Vagina (tissue), 2 donors: ENCODE measurements at regions not wholly inside any gene's neighbourhood (a gene's known extent, or its start where the extent isn't known, plus 50 kb on each side); places are given as distances from the start of the nearest gene placed in this dataset.

Experiments used
- DNase-seq, 2 donors: peaks; one replicate each; pipeline ENCODE4 v3.0.0-alpha.2; 2017; ENCODE audit errors: extremely low spot score in 2 of 2
- H3K27ac ChIP-seq: fragments of 200-600 bp; sonication (generic); one replicate; pipeline ENCODE4 v1.5.1; 2019
- H3K27me3 ChIP-seq: fragments of 200-600 bp; sonication (generic); one replicate; pipeline ENCODE4 v1.5.1; 2019
- H3K36me3 ChIP-seq, 2 donors: fragments of 200-600 bp; sonication (generic); one replicate each; pipeline ENCODE4 v1.5.1; 2017 to 2019
- H3K4me1 ChIP-seq: fragments of 200-600 bp; sonication (generic); one replicate; pipeline ENCODE4 v1.5.1; 2019
- H3K4me3 ChIP-seq, 2 donors: fragments of 200-600 bp; sonication (generic); 1 replicate in 1 of 2; 2 replicates in 1 of 2; pipeline ENCODE4 v1.5.1; 2016 to 2019
- H3K9me3 ChIP-seq: fragments of 200-600 bp; sonication (generic); one replicate; pipeline ENCODE4 v1.5.1; 2019
- CTCF ChIP-seq, 3 experiments: fragments of 450-650 bp in 2 of 3; fragments of 200-600 bp in 1 of 3; sonication (generic) in 1 of 3; IDR thresholded peaks; one replicate each; pipeline ENCODE4 v1.5.1; 2017 to 2019; ENCODE audit warnings: antibody characterized with exemption in 3 of 3, mild to moderate bottlenecking in 2 of 3, moderate library complexity in 2 of 3
- POLR2A ChIP-seq, 2 donors: fragments of 450-650 bp; IDR thresholded peaks; one replicate each; pipeline ENCODE4 v1.6.1; 2017; ENCODE audit warnings: antibody characterized with exemption in 2 of 2, mild to moderate bottlenecking in 2 of 2, moderate library complexity in 2 of 2
- POLR2AphosphoS5 ChIP-seq, 2 donors: sonication (generic); formaldehyde crosslinking; IDR thresholded peaks; one replicate each; pipeline ENCODE4 v1.9.0; 2017; ENCODE audit warnings: antibody characterized with exemption in 2 of 2, mild to moderate bottlenecking in 2 of 2, low read depth in 1 of 2; ENCODE audit not compliant: insufficient read depth in 1 of 2
- intact Hi-C: fragments of 100-400 bp; cut with DNase I; formaldehyde crosslinking; loops from one replicate; pipeline ENCODE4 v1.15.1; 2023

- TF ChIP-seq POLR2AphosphoS5 (IDR thresholded peaks at IDR 0.05; ENCODE audit: insufficient read depth in 1 of 2, low read depth in 1 of 2) (no peak), POLR2A (IDR thresholded peaks at IDR 0.05) (no peak), CTCF (IDR thresholded peaks at IDR 0.05) (no peak)
- Histone ChIP-seq H3K4me1 (no peaks in the 10 kb centered on the region), H3K4me3 (no peak overlapping the region), H3K27ac (no peak overlapping the region), H3K9me3 (no peaks in the 10 kb centered on the region), H3K27me3 (no peaks in the 10 kb centered on the region), H3K36me3 (no peaks in the 10 kb centered on the region)
- no peak for DNase-seq
- intact Hi-C loops, result no loop called here
Measured at GRCh38 chr4:157908691-157909090, 264.1 kb downstream of the GASK1B start.

DNA sequence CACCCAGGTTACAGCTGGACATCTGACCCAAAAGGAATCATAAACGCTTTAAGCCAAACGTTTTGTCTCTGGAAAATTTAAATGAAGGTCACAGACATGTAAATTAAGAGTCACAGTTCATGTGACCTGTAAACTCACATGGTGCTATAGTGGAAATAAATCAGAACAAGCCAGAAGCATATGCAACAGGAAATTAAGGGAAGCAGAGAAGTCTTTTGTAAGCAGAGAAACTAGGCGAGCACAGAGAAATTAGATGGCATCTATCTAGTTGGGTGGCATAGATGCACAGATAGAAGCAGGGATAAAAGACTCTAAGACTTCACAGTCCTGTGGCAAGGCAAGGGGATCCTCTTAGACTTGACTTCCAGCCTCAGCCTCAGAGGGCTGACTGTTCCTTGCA, 264.8 kb downstream of the GASK1B start:
- no peak for DNase-seq
- TF ChIP-seq POLR2AphosphoS5 (IDR thresholded peaks at IDR 0.05; ENCODE audit: insufficient read depth in 1 of 2, low read depth in 1 of 2) (no peak), POLR2A (IDR thresholded peaks at IDR 0.05) (no peak), CTCF (IDR thresholded peaks at IDR 0.05) (no peak)
- Histone ChIP-seq H3K4me3 (no peak overlapping the region), H3K36me3 (no peaks in the 10 kb centered on the region), H3K9me3 (no peaks in the 10 kb centered on the region), H3K27me3 (no peaks in the 10 kb centered on the region), H3K27ac (no peak overlapping the region), H3K4me1 (no peaks in the 10 kb centered on the region)
- intact Hi-C loops, result no loop called here

DNA sequence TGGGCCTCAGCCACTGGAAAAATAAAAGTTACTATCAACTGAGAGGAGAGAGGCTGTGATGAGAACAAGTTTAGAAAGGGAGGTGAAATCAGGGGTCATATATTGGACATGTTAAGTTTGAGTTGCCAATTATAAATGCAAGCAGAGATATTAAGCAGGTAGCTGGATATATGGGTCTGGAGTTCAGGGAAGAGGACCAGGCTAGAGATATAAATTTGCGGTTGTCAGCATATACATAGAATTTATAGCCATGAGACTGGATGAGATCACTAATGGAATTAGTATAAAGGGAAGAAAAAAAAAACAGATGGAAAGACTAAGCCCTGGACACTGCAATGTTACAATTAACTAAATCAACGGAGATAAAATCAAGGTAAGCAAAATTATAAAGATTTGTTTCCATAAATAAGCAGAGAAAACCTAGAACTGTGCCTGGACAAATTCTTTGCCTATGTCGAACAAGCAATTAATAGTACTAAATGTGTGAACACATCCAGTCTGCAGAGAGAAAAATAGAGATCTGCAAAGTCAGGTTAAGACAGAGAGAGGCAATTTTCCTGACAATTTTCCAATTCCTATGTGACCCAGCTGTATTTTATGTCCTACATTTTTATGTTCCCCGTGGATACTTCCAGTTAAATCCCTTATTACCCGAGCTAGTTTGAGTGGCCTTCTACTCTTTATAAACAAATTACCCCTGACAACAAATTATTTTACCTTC, 265.4 kb downstream of the GASK1B start:
- Histone ChIP-seq H3K27me3 (no peaks in the 10 kb centered on the region), H3K9me3 (no peaks in the 10 kb centered on the region), H3K4me3 (no peak overlapping the region), H3K4me1 (no peaks in the 10 kb centered on the region), H3K27ac (no peak overlapping the region), H3K36me3 (no peaks in the 10 kb centered on the region)
- TF ChIP-seq CTCF (IDR thresholded peaks at IDR 0.05), result no peak
- no peak for TF ChIP-seq POLR2A (IDR thresholded peaks at IDR 0.05)
- no peak for TF ChIP-seq POLR2AphosphoS5 (IDR thresholded peaks at IDR 0.05; ENCODE audit: insufficient read depth in 1 of 2, low read depth in 1 of 2)
- intact Hi-C loops, result no loop called here
- no peak for DNase-seq

DNA sequence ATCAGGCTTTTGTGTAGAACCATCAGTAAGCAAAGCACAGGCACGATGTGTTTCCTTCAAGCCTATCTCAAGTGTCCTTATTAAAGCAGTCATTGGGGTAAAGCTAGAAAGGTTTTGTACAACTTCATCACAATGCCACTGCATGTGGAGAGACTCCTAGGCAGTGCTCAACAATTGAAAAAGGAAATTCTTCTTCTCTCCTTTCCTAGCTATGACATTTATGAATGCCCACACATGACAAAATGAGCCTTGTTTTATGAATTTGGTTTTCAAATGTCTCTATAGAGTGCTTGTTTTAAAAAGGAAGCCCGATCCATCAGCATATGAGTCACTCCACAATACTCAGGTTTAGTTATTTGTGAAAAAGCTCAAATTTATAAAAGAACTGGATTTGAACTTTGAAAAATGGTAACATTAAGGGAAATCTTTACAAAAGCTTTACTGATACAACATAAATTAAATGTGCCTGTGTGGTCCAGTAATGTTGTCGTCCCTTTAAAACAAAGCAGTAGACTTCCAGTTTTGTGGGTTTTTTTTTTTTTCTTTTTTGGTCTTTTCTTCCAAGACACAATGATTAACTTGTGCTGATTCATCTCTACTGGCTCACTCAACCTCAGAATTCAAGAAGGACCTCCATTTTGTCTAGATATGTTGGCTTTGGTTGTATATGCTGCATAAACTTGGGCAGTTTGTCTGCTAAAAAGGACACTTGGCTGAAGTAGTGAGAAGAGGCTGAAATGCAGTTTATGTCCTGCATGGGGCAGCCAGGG, 273.8 kb downstream of the GASK1B start:
- TF ChIP-seq POLR2AphosphoS5 (IDR thresholded peaks at IDR 0.05; ENCODE audit: insufficient read depth in 1 of 2, low read depth in 1 of 2), result no peak
- TF ChIP-seq CTCF (IDR thresholded peaks at IDR 0.05), result no peak
- TF ChIP-seq POLR2A (IDR thresholded peaks at IDR 0.05), result no peak
- H3K4me1 ChIP-seq, result no peaks in the 10 kb centered on the region
- H3K36me3 ChIP-seq, result no peaks in the 10 kb centered on the region
- H3K4me3 ChIP-seq, result no peak overlapping the region
- H3K9me3 ChIP-seq, result no peaks in the 10 kb centered on the region
- no peaks in the 10 kb centered on the region for H3K27me3 ChIP-seq
- H3K27ac ChIP-seq, result no peak overlapping the region
- intact Hi-C loops, result no loop called here
- DNase-seq, result no peak

DNA sequence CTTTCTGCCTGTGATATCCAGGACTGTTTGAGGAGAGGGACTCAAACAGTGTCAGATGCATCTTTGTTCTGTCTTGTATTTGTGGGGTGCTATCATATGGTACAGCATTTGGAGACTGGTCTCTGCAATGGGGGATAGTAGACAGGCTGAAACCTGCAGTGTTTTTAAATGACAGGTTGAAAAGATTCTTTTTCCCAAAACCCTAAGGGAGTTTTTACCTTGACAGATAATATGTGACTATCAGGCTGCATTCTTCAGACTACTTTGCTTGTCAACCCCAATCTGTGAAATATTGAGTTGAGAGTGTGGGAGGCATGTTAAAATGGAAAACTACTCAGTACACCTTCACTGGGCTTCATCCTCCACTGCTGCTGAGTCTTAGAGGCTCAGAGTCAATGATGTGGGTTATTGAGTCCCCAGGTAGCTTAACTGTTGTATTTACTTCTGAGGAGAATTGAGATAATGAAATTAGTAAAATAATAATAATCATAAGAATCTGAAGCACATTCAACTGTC, 274.9 kb downstream of the GASK1B start:
- no peak overlapping the region for H3K27ac ChIP-seq
- H3K9me3 ChIP-seq, result no peaks in the 10 kb centered on the region
- DNase-seq, result no peak
- H3K4me3 ChIP-seq, result no peak overlapping the region
- intact Hi-C loops, result no loop called here
- no peaks in the 10 kb centered on the region for H3K27me3 ChIP-seq
- no peaks in the 10 kb centered on the region for H3K4me1 ChIP-seq
- H3K36me3 ChIP-seq, result no peaks in the 10 kb centered on the region
- TF ChIP-seq CTCF (IDR thresholded peaks at IDR 0.05) (no peak), POLR2AphosphoS5 (IDR thresholded peaks at IDR 0.05; ENCODE audit: insufficient read depth in 1 of 2, low read depth in 1 of 2) (no peak), POLR2A (IDR thresholded peaks at IDR 0.05) (no peak)
